ENCODE measurements at regions not wholly inside any gene's neighbourhood (a gene's known extent, or its start where the extent isn't known, plus 50 kb on each side); places are given as distances from the start of the nearest gene placed in this dataset.
A peak's percentile ranks its signal among the peaks of the same experiment; 100 is the strongest.

- DNase-seq (no peak), ATAC-seq (no peak)
- Histone ChIP-seq H3K4me3 (ENCODE audit: low read length) (no peak overlapping the region), H3K4me1 (ENCODE audit: control insufficient read depth, insufficient read depth, low read length) (peaks cover 3% of the 10 kb centered on the region), H3K9me3 (ENCODE audit: control insufficient read depth, low read length) (no peaks in the 10 kb centered on the region), H3K27ac (ENCODE audit: low read length) (no peak overlapping the region), H3K27me3 (ENCODE audit: control insufficient read depth, insufficient read depth) (no peaks in the 10 kb centered on the region)
- 85% methylated on average over 20 of the region's 20 CpGs for WGBS
- intact Hi-C loops (cut with DNase I) = loop anchor here in 2 of 4 donors (5.0 to 10.0 kb wide), 3 partner anchors 57 to 195 kb away; partner anchors contain the start of gene CEBPB (in 1 of the 2)
Measured at GRCh38 chr20:50269091-50270033, 78.7 kb downstream of the CEBPB start.

- Histone ChIP-seq H3K27ac (ENCODE audit: low read length) (no peak overlapping the region), H3K9me3 (ENCODE audit: control insufficient read depth, low read length) (no peaks in the 10 kb centered on the region), H3K4me3 (ENCODE audit: low read length) (no peak overlapping the region), H3K27me3 (ENCODE audit: control insufficient read depth, insufficient read depth) (no peaks in the 10 kb centered on the region), H3K4me1 (ENCODE audit: control insufficient read depth, insufficient read depth, low read length) (peaks cover 3% of the 10 kb centered on the region)
- ATAC-seq (no peak), DNase-seq (peak in 1 of 3 donors; percentile 53)
- intact Hi-C loops (cut with DNase I) = loop anchor here in 2 of 4 donors (5.0 to 10.0 kb wide), 3 partner anchors 58 to 195 kb away; partner anchors contain the start of gene CEBPB (in 1 of the 2)
- WGBS = 92% methylated on average over 8 of the region's 8 CpGs
Measured at GRCh38 chr20:50270034-50270395, 79.4 kb downstream of the CEBPB start.

- no peak overlapping the region for H3K4me3 ChIP-seq (ENCODE audit: low read length)
- H3K27ac ChIP-seq (ENCODE audit: low read length) = no peak overlapping the region
- H3K27me3 ChIP-seq (ENCODE audit: control insufficient read depth, insufficient read depth) = no peaks in the 10 kb centered on the region
- DNase-seq (peak in 2 of 3 donors; percentile 76 to 77), ATAC-seq (no peak)
- H3K4me1 ChIP-seq (ENCODE audit: control insufficient read depth, insufficient read depth, low read length) = peaks cover 3% of the 10 kb centered on the region
- H3K9me3 ChIP-seq (ENCODE audit: control insufficient read depth, low read length) = no peaks in the 10 kb centered on the region
- 69% methylated on average over 19 of the region's 19 CpGs for WGBS
- intact Hi-C loops (cut with DNase I) = loop anchor here in 2 of 4 donors (5.0 to 10.0 kb wide), 3 partner anchors 58 to 194 kb away; partner anchors contain the start of gene CEBPB (in 1 of the 2)
Measured at GRCh38 chr20:50270569-50270968, 79.9 kb downstream of the CEBPB start.

- intact Hi-C loops (cut with DNase I) = loop anchor here in 2 of 4 donors (5.0 to 10.0 kb wide), 3 partner anchors 59 to 194 kb away; partner anchors contain the start of gene CEBPB (in 1 of the 2)
- H3K9me3 ChIP-seq (ENCODE audit: control insufficient read depth, low read length) = no peaks in the 10 kb centered on the region
- DNase-seq (no peak), ATAC-seq (no peak)
- WGBS = 75% methylated on average over 7 of the region's 7 CpGs
- peaks cover 3% of the 10 kb centered on the region for H3K4me1 ChIP-seq (ENCODE audit: control insufficient read depth, insufficient read depth, low read length)
- H3K27ac ChIP-seq (ENCODE audit: low read length) = no peak overlapping the region
- no peaks in the 10 kb centered on the region for H3K27me3 ChIP-seq (ENCODE audit: control insufficient read depth, insufficient read depth)
- H3K4me3 ChIP-seq (ENCODE audit: low read length) = no peak overlapping the region
Measured at GRCh38 chr20:50271176-50271575, 80.5 kb downstream of the CEBPB start.

- no peaks in the 10 kb centered on the region for H3K9me3 ChIP-seq (ENCODE audit: control insufficient read depth, low read length)
- ATAC-seq (no peak), DNase-seq (peak in 1 of 3 donors; percentile 12)
- H3K27me3 ChIP-seq (ENCODE audit: control insufficient read depth, insufficient read depth) = no peaks in the 10 kb centered on the region
- intact Hi-C loops (cut with DNase I) = loop anchor here in 2 of 4 donors (5.0 to 10.0 kb wide), 3 partner anchors 59 to 193 kb away; partner anchors contain the start of gene CEBPB (in 1 of the 2)
- WGBS = 84% methylated on average over 7 of the region's 7 CpGs
- H3K27ac ChIP-seq (ENCODE audit: low read length) = no peak overlapping the region
- peaks cover 3% of the 10 kb centered on the region for H3K4me1 ChIP-seq (ENCODE audit: control insufficient read depth, insufficient read depth, low read length)
- no peak overlapping the region for H3K4me3 ChIP-seq (ENCODE audit: low read length)
Measured at GRCh38 chr20:50271612-50272011, 81.0 kb downstream of the CEBPB start.

- ATAC-seq = peak; percentile 25 to 40
- Histone ChIP-seq H3K9me3 (ENCODE audit: control insufficient read depth, low read length) (no peaks in the 10 kb centered on the region), H3K4me3 (ENCODE audit: low read length) (no peak overlapping the region), H3K27ac (ENCODE audit: low read length) (no peak overlapping the region), H3K27me3 (ENCODE audit: control insufficient read depth, insufficient read depth) (no peaks in the 10 kb centered on the region), H3K4me1 (ENCODE audit: control insufficient read depth, insufficient read depth, low read length) (peaks cover 4% of the 10 kb centered on the region)
- WGBS = 79% methylated on average over 8 of the region's 8 CpGs
- DNase-seq = peak; percentile 59 to 86 (median 83)
- intact Hi-C loops (cut with DNase I) = loop anchor here in 2 of 4 donors (5.0 to 10.0 kb wide), 3 partner anchors 60 to 193 kb away; partner anchors contain the start of gene CEBPB (in 1 of the 2)
Measured at GRCh38 chr20:50272030-50272723, 81.5 kb downstream of the CEBPB start.

- WGBS = 73% methylated on average over 6 of the region's 6 CpGs
- DNase-seq = no peak
Measured at GRCh38 chr20:50272724-50273446, 82.3 kb downstream of the CEBPB start.

GRCh38 chr20:50273601-50274491 lies 83.2 kb downstream of the CEBPB start:
- H3K27me3 ChIP-seq (ENCODE audit: control insufficient read depth, insufficient read depth) = no peaks in the 10 kb centered on the region
- intact Hi-C loops (cut with DNase I) = loop anchor here in 2 of 4 donors (5.0 to 10.0 kb wide), 3 partner anchors 62 to 191 kb away; partner anchors contain the start of gene CEBPB (in 1 of the 2)
- no peaks in the 10 kb centered on the region for H3K9me3 ChIP-seq (ENCODE audit: control insufficient read depth, low read length)
- DNase-seq (peak in 2 of 3 donors; percentile 32 to 72), ATAC-seq (no peak)
- H3K27ac ChIP-seq (ENCODE audit: low read length) = peak overlapping the region; percentile 31
- no peak overlapping the region for H3K4me3 ChIP-seq (ENCODE audit: low read length)
- 75% methylated on average over 19 of the region's 19 CpGs for WGBS
- H3K4me1 ChIP-seq (ENCODE audit: control insufficient read depth, insufficient read depth, low read length) = peaks cover 6% of the 10 kb centered on the region

More at GRCh38 chr20:50272724-50273446, 82.3 kb downstream of the CEBPB start:
- intact Hi-C loops (cut with DNase I) = loop anchor here in 2 of 4 donors (5.0 to 10.0 kb wide), 3 partner anchors 61 to 192 kb away; partner anchors contain the start of gene CEBPB (in 1 of the 2)
- no peak overlapping the region for H3K27ac ChIP-seq (ENCODE audit: low read length)
- ATAC-seq = no peak
- no peak overlapping the region for H3K4me3 ChIP-seq (ENCODE audit: low read length)
- H3K27me3 ChIP-seq (ENCODE audit: control insufficient read depth, insufficient read depth) = no peaks in the 10 kb centered on the region
- peaks cover 4% of the 10 kb centered on the region for H3K4me1 ChIP-seq (ENCODE audit: control insufficient read depth, insufficient read depth, low read length)
- H3K9me3 ChIP-seq (ENCODE audit: control insufficient read depth, low read length) = no peaks in the 10 kb centered on the region

GRCh38 chr20:50274570-50275430 lies 84.2 kb downstream of the CEBPB start:
- Histone ChIP-seq H3K4me3 (ENCODE audit: low read length) (no peak overlapping the region), H3K27ac (ENCODE audit: low read length) (no peak overlapping the region), H3K27me3 (ENCODE audit: control insufficient read depth, insufficient read depth) (no peaks in the 10 kb centered on the region), H3K9me3 (ENCODE audit: control insufficient read depth, low read length) (no peaks in the 10 kb centered on the region), H3K4me1 (ENCODE audit: control insufficient read depth, insufficient read depth, low read length) (peaks cover 6% of the 10 kb centered on the region)
- ATAC-seq = peak; percentile 47 to 48
- DNase-seq = peak; percentile 76 to 93 (median 89)
- 76% methylated on average over 21 of the region's 21 CpGs for WGBS
- intact Hi-C loops (cut with DNase I) = loop anchor here (5.0 to 10.0 kb wide), 5 partner anchors 62 to 190 kb away; partner anchors contain the start of gene CEBPB (in 2 of the 4)
